B cell (primary cell): ENCODE measurements at regions not wholly inside any gene's neighbourhood (a gene's known extent, or its start where the extent isn't known, plus 50 kb on each side); places are given as distances from the start of the nearest gene placed in this dataset.

Source experiments
- ATAC-seq: fragments of 200-7000 bp; cut with Tn5 transposase; one replicate; pipeline ENCODE4 v1.10.0; 2021; ENCODE audit warnings: low read depth, mild to moderate bottlenecking, moderate number of reproducible peaks, moderate library complexity
- CTCF ChIA-PET: fragments of 350-600 bp; sonication (Branson Sonifier 250); formaldehyde crosslinking; loops from one replicate; lab custom pipeline; 2021; ENCODE audit warnings: antibody characterized with exemption, inconsistent platforms; lab: Charles Lee
- POLR2A ChIA-PET: fragments of 350-600 bp; sonication (Branson Sonifier 250); formaldehyde crosslinking; loops from one replicate; lab custom pipeline; 2021; ENCODE audit warnings: antibody characterized with exemption; lab: Charles Lee
- DNase-seq: peaks from one replicate; pipeline ENCODE4 v3.0.0; 2013
- H2AFZ ChIP-seq: 2 replicates; pipeline ENCODE4 v1.6.1; 2012; ENCODE audit warnings: mild to moderate bottlenecking, low read depth, low read length; ENCODE audit not compliant: insufficient read depth, poor library complexity, severe bottlenecking
- H3K27ac ChIP-seq, 2 donors: 1 replicate in 1 of 2; 2 replicates in 1 of 2; pipeline ENCODE4 v1.5.1; 2012 to 2013; ENCODE audit warnings: low read length in 2 of 2, mild to moderate bottlenecking in 2 of 2, moderate library complexity in 1 of 2
- H3K27me3 ChIP-seq, 4 experiments: fragments of 200-600 bp in 1 of 4; sonication (generic) in 1 of 4; replicated peaks in 1 of 4; 1 replicate in 2 of 4; 2 replicates in 2 of 4; pipeline versions ENCODE4 v1.6.1 to v1.7.0; 2013 to 2016; ENCODE audit warnings: low read length in 3 of 4, mild to moderate bottlenecking in 2 of 4, mixed read lengths in 1 of 4, moderate library complexity in 1 of 4; ENCODE audit not compliant: insufficient read depth in 4 of 4, control insufficient read depth in 3 of 4; ENCODE audit errors: control extremely low read depth in 1 of 4
- H3K36me3 ChIP-seq, 2 experiments: replicated peaks in 1 of 2; 1 replicate in 1 of 2; 2 replicates in 1 of 2; pipeline versions ENCODE4 v1.6.1 to v1.7.1; 2013; ENCODE audit warnings: low read length in 1 of 2; ENCODE audit not compliant: insufficient read depth in 2 of 2, control insufficient read depth in 1 of 2; ENCODE audit errors: control extremely low read depth in 1 of 2, extremely low read depth in 1 of 2
- H3K4me1 ChIP-seq, 2 donors: fragments of 200-600 bp in 1 of 2; sonication (generic) in 1 of 2; 1 replicate in 1 of 2; 2 replicates in 1 of 2; pipeline versions ENCODE4 v1.5.1 to v1.6.1; 2013 to 2017; ENCODE audit warnings: low read length in 2 of 2; ENCODE audit not compliant: control insufficient read depth in 2 of 2, insufficient read depth in 2 of 2
- H3K4me2 ChIP-seq: replicated peaks from 2 replicates; pipeline ENCODE3; 2012; ENCODE audit warnings: mild to moderate bottlenecking, low read depth, low read length; ENCODE audit not compliant: poor library complexity, severe bottlenecking
- H3K4me3 ChIP-seq, 5 experiments: fragments of 200-600 bp in 1 of 5; sonication (generic) in 1 of 5; 1 replicate in 3 of 5; 2 replicates in 2 of 5; pipeline versions ENCODE4 v1.5.1 to v1.7.0; 2011 to 2016; ENCODE audit warnings: low read length in 4 of 5, mild to moderate bottlenecking in 4 of 5, low read depth in 2 of 5, control low read depth in 1 of 5, moderate library complexity in 1 of 5; ENCODE audit not compliant: insufficient read depth in 1 of 5; ENCODE audit errors: control extremely low read depth in 1 of 5, extremely low read depth in 1 of 5
- H3K79me2 ChIP-seq: fragments of 200-600 bp; sonication (generic); one replicate; pipeline ENCODE4 v1.6.0; 2016; ENCODE audit warnings: low read length; ENCODE audit not compliant: control insufficient read depth, insufficient read depth
- H3K9ac ChIP-seq: fragments of 200-600 bp; sonication (generic); 2 replicates; pipeline ENCODE4 v1.6.1; 2017; ENCODE audit warnings: mild to moderate bottlenecking, low read length, moderate library complexity
- H3K9me3 ChIP-seq, 3 donors: one replicate each; pipeline versions ENCODE4 v1.6.1 to v1.7.1; 2013; ENCODE audit warnings: low read length in 2 of 3; ENCODE audit not compliant: control insufficient read depth in 2 of 3, insufficient read depth in 1 of 3; ENCODE audit errors: control extremely low read depth in 1 of 3
- H4K20me1 ChIP-seq: 2 replicates; pipeline ENCODE4 v1.6.0; 2012; ENCODE audit warnings: mild to moderate bottlenecking, low read length; ENCODE audit not compliant: insufficient read depth, control insufficient read depth, poor library complexity, severe bottlenecking
- H3K27ac Mint-ChIP-seq: one replicate; pipeline ENCODE4 v1.8.0; 2021; ENCODE audit warnings: mixed read lengths
- H3K27me3 Mint-ChIP-seq: one replicate; pipeline ENCODE4 v1.8.0; 2021; ENCODE audit warnings: mixed read lengths
- H3K4me1 Mint-ChIP-seq: one replicate; pipeline ENCODE4 v1.8.0; 2021; ENCODE audit warnings: mixed read lengths
- H3K4me3 Mint-ChIP-seq: one replicate; pipeline ENCODE4 v1.8.0; 2021; ENCODE audit warnings: mixed read lengths
- H3K9me3 Mint-ChIP-seq: one replicate; pipeline ENCODE4 v1.8.0; 2022; ENCODE audit warnings: mixed read lengths; ENCODE audit not compliant: insufficient read depth
- EZH2 ChIP-seq: IDR thresholded peaks from 2 replicates; pipeline ENCODE4 v1.6.1; 2012; ENCODE audit warnings: borderline replicate concordance, low read depth, mild to moderate bottlenecking, moderate library complexity, low read length; ENCODE audit not compliant: insufficient read depth, poor library complexity, severe bottlenecking
- WGBS: methylation state at CpG from one replicate; pipeline ENCODE4 v1.1.5; 2013; ENCODE audit warnings: missing lambda C conversion rate; ENCODE audit not compliant: insufficient coverage; 5-methylcytosine and 5-hydroxymethylcytosine counted together
- intact Hi-C: fragments of 100-400 bp; cut with micrococcal nuclease; formaldehyde crosslinking; loops from one replicate; pipeline ENCODE4 v1.10.0; 2022
- TF ChIP-seq, protein P1 (sequence below): fragments of 200-600 bp; IDR thresholded peaks from one replicate; pipeline ENCODE4 v1.8.0; 2022; ENCODE audit warnings: antibody characterized with exemption, mild to moderate bottlenecking

GRCh38 chr17:14460516-14461226 is 159.8 kb downstream of the HS3ST3B1 start:
- Histone ChIP-seq H3K4me3 (no peak overlapping the region), H3K36me3 (no peaks in the 10 kb centered on the region), H3K4me2 (no peak overlapping the region), H3K9me3 (peaks cover 0 to 5% (median 0%) of the 10 kb centered on the region in 3 donors), H3K9ac (no peak overlapping the region), H3K27me3 (peaks cover 0 to 13% (median 1%) of the 10 kb centered on the region in 4 experiments), H3K4me1 (no peaks in the 10 kb centered on the region), H3K79me2 (no peaks in the 10 kb centered on the region), H3K27ac (no peak overlapping the region), H4K20me1 (no peaks in the 10 kb centered on the region), H2AFZ (no peak overlapping the region)
- ChIA-PET POLR2A (no interaction called here), CTCF (no interaction called here)
- no peak for TF ChIP-seq EZH2
- TF ChIP-seq, protein P1, sequence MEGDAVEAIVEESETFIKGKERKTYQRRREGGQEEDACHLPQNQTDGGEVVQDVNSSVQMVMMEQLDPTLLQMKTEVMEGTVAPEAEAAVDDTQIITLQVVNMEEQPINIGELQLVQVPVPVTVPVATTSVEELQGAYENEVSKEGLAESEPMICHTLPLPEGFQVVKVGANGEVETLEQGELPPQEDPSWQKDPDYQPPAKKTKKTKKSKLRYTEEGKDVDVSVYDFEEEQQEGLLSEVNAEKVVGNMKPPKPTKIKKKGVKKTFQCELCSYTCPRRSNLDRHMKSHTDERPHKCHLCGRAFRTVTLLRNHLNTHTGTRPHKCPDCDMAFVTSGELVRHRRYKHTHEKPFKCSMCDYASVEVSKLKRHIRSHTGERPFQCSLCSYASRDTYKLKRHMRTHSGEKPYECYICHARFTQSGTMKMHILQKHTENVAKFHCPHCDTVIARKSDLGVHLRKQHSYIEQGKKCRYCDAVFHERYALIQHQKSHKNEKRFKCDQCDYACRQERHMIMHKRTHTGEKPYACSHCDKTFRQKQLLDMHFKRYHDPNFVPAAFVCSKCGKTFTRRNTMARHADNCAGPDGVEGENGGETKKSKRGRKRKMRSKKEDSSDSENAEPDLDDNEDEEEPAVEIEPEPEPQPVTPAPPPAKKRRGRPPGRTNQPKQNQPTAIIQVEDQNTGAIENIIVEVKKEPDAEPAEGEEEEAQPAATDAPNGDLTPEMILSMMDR = no peak
- Mint-ChIP-seq H3K27ac (no peak overlapping the region), H3K27me3 (peaks cover 47% of the 10 kb centered on the region), H3K4me3 (no peak overlapping the region), H3K4me1 (no peaks in the 10 kb centered on the region), H3K9me3 (no peaks in the 10 kb centered on the region)
- intact Hi-C loops = no loop called here
- ATAC-seq (no peak), DNase-seq (no peak)
- WGBS = 92% methylated on average over 1 of the region's 2 CpGs

DNA sequence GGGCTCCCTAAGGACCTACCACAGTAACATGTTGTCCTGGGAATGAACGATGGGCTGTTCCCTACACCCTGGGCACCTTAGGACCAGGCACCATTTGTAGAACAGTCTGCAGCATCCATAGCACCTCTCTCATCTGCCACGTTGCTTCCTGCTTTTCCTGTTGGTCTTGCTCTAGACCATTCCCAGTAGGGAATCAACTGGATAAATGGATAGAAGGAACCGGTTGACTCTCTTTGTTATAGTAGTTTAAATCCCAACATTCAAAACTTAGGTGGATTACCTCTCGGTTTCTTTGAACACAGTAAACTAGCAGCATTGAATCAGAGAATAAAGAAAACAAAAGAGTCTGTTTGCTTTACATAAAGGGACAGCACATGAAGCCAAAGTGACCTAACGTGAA is 159.1 kb downstream of the HS3ST3B1 start:
- Histone ChIP-seq H3K27ac (no peak overlapping the region), H4K20me1 (no peaks in the 10 kb centered on the region), H3K27me3 (peaks cover 0 to 13% (median 1%) of the 10 kb centered on the region in 4 experiments), H2AFZ (no peak overlapping the region), H3K79me2 (no peaks in the 10 kb centered on the region), H3K36me3 (no peaks in the 10 kb centered on the region), H3K4me1 (no peaks in the 10 kb centered on the region), H3K9ac (no peak overlapping the region), H3K4me3 (no peak overlapping the region), H3K9me3 (peaks cover 0 to 5% (median 1%) of the 10 kb centered on the region in 3 donors), H3K4me2 (no peak overlapping the region)
- POLR2A ChIA-PET = no interaction called here
- no peak for TF ChIP-seq EZH2
- TF ChIP-seq, protein P1 = no peak
- no peaks in the 10 kb centered on the region for H3K9me3 Mint-ChIP-seq
- DNase-seq = no peak
- no peak for ATAC-seq
- 52% methylated on average over 3 of the region's 5 CpGs for WGBS
- H3K4me1 Mint-ChIP-seq = no peaks in the 10 kb centered on the region
- H3K27me3 Mint-ChIP-seq = peaks cover 47% of the 10 kb centered on the region
- H3K4me3 Mint-ChIP-seq = no peak overlapping the region
- intact Hi-C loops = no loop called here
- H3K27ac Mint-ChIP-seq = no peak overlapping the region
- CTCF ChIA-PET = no interaction called here
